ENCODE measurements at regions not wholly inside any gene's neighbourhood (a gene's known extent, or its start where the extent isn't known, plus 50 kb on each side); places are given as distances from the start of the nearest gene placed in this dataset.

DNA sequence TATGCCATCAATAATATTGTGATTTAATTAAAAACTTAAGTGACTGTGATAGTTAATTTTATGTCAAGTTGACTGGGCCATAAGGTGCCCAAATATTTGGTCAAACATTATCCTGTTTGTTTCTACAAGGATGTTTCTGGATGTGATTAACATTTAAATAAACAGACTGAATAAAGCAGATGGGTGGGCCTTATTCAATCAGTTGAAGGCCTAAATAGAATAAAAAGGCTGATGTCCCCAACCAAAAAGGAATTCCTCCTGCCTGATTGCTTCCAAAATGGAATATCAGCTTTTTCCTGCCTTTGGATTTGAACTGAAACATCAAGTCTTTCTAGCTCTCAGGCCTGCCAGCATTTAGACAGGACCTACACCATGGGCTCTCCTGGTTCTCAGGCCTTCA is 961.7 kb downstream of the NTRK3 start:
- TF ChIP-seq EZH2 (IDR thresholded peaks at IDR 0.05) (no peak), CTCF (IDR thresholded peaks at IDR 0.05) (no peak), EZH2phosphoT487 (IDR thresholded peaks at IDR 0.05) (no peak)

Data from neural progenitor cell (in vitro differentiated cells).